Nephron (organoid): ENCODE measurements at regions not wholly inside any gene's neighbourhood (a gene's known extent, or its start where the extent isn't known, plus 50 kb on each side); places are given as distances from the start of the nearest gene placed in this dataset.

ENCODE experiments used
- H3K27ac Mint-ChIP-seq, 3 experiments: 2 replicates each; pipeline ENCODE4 v1.8.0; 2020; ENCODE audit warnings: mixed read lengths in 3 of 3, mild to moderate bottlenecking in 2 of 3, moderate library complexity in 1 of 3
- H3K27me3 Mint-ChIP-seq: 2 replicates; pipeline ENCODE4 v1.8.0; 2021; ENCODE audit warnings: low read depth, mild to moderate bottlenecking, moderate library complexity, mixed read lengths
- H3K36me3 Mint-ChIP-seq: 2 replicates; pipeline ENCODE4 v1.8.0; 2020; ENCODE audit warnings: low read depth, mixed read lengths
- H3K4me1 Mint-ChIP-seq: 2 replicates; pipeline ENCODE4 v1.8.0; 2020; ENCODE audit warnings: mixed read lengths
- H3K4me3 Mint-ChIP-seq, 3 experiments: 2 replicates each; pipeline ENCODE4 v1.8.0; 2020; ENCODE audit warnings: mild to moderate bottlenecking in 3 of 3, mixed read lengths in 3 of 3, moderate library complexity in 2 of 3
- H3K9me3 Mint-ChIP-seq: 2 replicates; pipeline ENCODE4 v1.8.0; 2020; ENCODE audit warnings: mixed read lengths
- TF ChIP-seq, protein P1 (sequence below), 3 experiments: fragments of 200-600 bp; sonication (generic); IDR thresholded peaks; one replicate each; pipeline ENCODE4 v1.5.0; 2021; ENCODE audit warnings: antibody characterized with exemption in 3 of 3; ENCODE audit not compliant: unreplicated experiment in 3 of 3

DNA sequence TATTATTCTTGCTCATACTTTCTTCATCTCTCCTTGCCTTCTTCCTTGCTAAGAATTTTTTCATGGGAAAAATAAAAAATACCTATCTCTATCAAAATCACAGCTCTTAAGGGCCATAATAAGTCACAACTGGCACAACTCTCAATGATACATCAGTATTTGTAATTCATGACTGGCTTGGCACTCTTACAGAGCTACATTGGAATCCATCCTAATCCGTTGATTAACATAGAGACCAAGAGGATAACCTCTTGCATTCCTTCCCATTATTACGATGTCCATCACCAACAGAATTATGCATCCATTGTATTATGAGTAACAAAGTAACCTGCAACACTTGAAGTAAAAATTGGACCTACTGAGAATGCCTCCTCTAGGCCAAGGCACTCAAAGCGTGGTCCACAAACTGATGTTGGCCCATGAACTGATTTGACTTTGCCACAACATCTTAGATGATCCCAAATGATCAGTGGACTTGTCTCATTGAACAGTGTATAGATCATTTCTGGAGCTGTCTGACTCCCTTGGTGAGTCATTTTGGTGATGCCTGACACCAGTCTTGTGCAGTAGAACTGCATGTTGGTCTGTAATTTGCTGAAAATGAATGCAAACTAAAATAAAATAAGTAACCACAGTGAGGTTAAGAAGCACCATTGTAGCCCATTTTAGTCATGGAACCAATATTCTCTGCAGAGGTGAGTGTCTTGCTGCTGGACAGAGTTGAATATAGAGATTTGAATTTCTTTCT is 163.2 kb downstream of the AXIN2 start:
- TF ChIP-seq, protein P1, sequence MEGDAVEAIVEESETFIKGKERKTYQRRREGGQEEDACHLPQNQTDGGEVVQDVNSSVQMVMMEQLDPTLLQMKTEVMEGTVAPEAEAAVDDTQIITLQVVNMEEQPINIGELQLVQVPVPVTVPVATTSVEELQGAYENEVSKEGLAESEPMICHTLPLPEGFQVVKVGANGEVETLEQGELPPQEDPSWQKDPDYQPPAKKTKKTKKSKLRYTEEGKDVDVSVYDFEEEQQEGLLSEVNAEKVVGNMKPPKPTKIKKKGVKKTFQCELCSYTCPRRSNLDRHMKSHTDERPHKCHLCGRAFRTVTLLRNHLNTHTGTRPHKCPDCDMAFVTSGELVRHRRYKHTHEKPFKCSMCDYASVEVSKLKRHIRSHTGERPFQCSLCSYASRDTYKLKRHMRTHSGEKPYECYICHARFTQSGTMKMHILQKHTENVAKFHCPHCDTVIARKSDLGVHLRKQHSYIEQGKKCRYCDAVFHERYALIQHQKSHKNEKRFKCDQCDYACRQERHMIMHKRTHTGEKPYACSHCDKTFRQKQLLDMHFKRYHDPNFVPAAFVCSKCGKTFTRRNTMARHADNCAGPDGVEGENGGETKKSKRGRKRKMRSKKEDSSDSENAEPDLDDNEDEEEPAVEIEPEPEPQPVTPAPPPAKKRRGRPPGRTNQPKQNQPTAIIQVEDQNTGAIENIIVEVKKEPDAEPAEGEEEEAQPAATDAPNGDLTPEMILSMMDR (IDR thresholded peaks at IDR 0.05; ENCODE audit: unreplicated experiment in 3 of 3), result no peak
- H3K9me3 Mint-ChIP-seq, result peaks cover 4% of the 10 kb centered on the region
- no peaks in the 10 kb centered on the region for H3K4me1 Mint-ChIP-seq
- peaks cover 4% of the 10 kb centered on the region for H3K27me3 Mint-ChIP-seq
- no peaks in the 10 kb centered on the region for H3K36me3 Mint-ChIP-seq
- H3K4me3 Mint-ChIP-seq, result no peak overlapping the region
- H3K27ac Mint-ChIP-seq, result no peak overlapping the region

DNA sequence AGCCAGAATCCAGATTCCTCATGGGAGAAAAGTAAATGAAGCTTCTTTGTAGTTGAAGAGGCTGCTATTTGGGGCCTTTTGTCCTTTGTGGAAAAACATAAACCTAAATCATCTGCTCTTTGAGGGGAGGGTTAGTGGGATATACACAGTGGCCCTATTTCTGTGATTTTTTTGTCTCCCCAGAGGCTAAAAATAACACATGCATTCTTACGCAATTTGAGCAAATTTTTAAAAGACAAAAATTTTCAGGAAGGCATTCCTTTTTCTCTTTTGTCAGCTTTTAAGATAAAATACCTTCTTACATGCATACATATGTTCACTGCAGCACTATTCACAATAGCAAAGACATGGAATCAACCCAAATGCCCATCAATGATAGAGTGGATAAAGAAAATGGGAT is 165.5 kb downstream of the AXIN2 start:
- Mint-ChIP-seq H3K4me1 (no peaks in the 10 kb centered on the region), H3K36me3 (no peaks in the 10 kb centered on the region), H3K9me3 (peaks cover 4% of the 10 kb centered on the region), H3K27me3 (peaks cover 4% of the 10 kb centered on the region), H3K4me3 (no peak overlapping the region), H3K27ac (no peak overlapping the region)
- TF ChIP-seq, protein P1 (IDR thresholded peaks at IDR 0.05; ENCODE audit: unreplicated experiment in 3 of 3), result no peak

DNA sequence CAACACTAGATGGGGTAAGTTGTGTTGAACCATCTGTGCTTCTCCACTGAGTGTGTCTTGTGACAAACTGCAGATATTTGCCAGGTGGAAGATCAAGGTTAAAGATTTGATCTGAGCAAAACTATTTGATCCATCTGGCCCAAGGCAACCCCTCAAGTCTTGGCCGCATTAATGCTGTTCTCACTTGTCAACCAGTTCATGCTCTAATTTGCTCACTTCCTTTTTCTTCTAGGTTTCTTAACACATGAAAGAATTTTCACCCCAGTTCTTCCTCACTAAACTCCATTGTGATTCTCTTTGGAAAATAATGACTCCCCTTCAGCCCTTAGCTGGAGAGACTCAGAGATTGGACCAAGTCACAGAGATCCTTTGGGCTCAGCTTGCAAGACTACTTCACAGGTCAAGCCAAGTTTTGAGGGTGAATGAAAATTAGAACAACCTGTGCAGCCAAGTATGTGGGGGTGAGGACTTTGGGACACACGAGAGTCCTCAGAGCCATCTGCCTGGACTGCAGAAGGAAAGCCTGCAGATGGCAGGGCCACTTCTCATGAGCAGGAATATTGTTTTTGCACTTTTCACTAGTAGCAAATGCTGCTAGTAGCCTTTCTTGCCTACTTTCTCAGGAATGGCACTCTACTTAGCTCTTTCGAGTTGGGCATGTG is 166.5 kb downstream of the AXIN2 start:
- Mint-ChIP-seq H3K4me3 (no peak overlapping the region), H3K36me3 (no peaks in the 10 kb centered on the region), H3K27ac (no peak overlapping the region), H3K9me3 (peaks cover 4% of the 10 kb centered on the region), H3K27me3 (no peaks in the 10 kb centered on the region), H3K4me1 (no peaks in the 10 kb centered on the region)
- TF ChIP-seq, protein P1 (IDR thresholded peaks at IDR 0.05; ENCODE audit: unreplicated experiment in 3 of 3), result no peak

DNA sequence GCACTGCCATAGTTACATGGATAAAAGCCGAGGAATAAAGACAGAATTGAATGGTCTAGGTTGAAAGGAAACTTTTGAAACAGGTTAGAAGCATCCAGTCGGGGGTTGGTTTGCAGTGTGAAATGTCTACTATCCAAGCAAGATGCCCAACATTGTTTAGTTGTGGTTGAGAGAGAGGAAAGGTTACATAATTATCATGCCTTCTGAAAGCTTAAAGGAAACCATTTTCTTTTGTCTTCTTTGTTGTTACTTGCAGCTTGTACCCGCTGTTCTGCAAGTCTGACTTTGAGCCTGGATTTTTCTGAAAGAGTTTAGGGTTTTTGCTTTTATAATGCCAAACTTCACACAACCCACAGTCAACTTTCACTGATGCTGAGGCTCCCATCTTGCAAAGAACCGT is 167.9 kb downstream of the AXIN2 start:
- Mint-ChIP-seq H3K27ac (peak overlapping the region in 1 of 3 experiments; percentile 41), H3K36me3 (no peaks in the 10 kb centered on the region), H3K4me1 (peaks cover 6% of the 10 kb centered on the region), H3K27me3 (no peaks in the 10 kb centered on the region), H3K9me3 (no peaks in the 10 kb centered on the region), H3K4me3 (no peak overlapping the region)
- TF ChIP-seq, protein P1 (IDR thresholded peaks at IDR 0.05; ENCODE audit: unreplicated experiment in 3 of 3), result no peak

DNA sequence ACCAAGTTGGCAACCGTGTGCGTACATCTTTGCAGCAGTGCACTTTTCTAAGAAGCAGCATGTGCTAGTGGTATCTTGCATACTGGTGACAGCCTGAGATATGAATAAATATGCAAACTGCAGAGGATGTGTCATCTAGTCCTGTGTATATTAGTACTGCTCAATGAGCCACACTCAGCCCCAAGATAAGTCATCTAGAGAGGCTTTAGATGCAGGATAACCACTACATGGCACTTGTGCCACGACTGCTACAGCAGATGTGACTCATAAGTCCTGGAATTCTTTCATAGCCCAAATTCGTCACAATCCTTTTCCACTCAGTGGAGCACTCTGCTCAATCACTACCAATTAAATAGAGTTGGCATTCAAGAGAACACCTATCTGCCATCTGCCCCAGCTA is 171.5 kb downstream of the AXIN2 start:
- Mint-ChIP-seq H3K27ac (peak overlapping the region in 1 of 3 experiments; percentile 55), H3K4me3 (no peak overlapping the region), H3K27me3 (no peaks in the 10 kb centered on the region), H3K4me1 (peaks cover 6% of the 10 kb centered on the region), H3K9me3 (no peaks in the 10 kb centered on the region), H3K36me3 (no peaks in the 10 kb centered on the region)
- TF ChIP-seq, protein P1 (IDR thresholded peaks at IDR 0.05; ENCODE audit: unreplicated experiment in 3 of 3), result no peak
